ENCODE measurements at regions not wholly inside any gene's neighbourhood (a gene's known extent, or its start where the extent isn't known, plus 50 kb on each side); places are given as distances from the start of the nearest gene placed in this dataset.

DNA sequence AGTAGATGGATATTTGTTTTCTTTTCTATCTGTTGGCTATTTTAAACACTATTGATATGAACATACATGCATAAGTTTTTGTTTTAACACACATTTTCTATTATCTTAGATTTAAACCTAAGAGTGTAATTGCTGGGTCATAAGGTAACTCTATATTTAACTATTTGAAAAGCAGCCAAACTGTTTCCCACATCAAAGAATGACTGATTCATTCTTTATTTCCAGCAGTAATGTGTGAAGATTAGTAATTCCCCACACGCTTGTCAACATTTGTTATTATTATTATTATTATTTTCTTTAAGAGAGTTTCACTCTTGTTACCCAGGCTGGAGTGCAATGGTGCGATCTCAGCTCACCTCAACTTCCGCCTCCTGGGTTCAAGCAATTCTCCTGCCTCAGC, 1495.8 kb downstream of the EFNA5 start:
- Histone ChIP-seq H3K9me3 (ENCODE audit: low read depth) (no peaks in the 10 kb centered on the region), H3K27me3 (no peaks in the 10 kb centered on the region), H2AFZ (no peak overlapping the region), H3K27ac (no peak overlapping the region), H3K79me2 (no peaks in the 10 kb centered on the region), H3K9me2 (replicated peaks; ENCODE audit: insufficient read depth) (no peaks in the 10 kb centered on the region), H3K36me3 (replicated peaks; ENCODE audit: insufficient read depth, low read depth) (no peaks in the 10 kb centered on the region), H3K4me1 (ENCODE audit: insufficient read depth) (no peaks in the 10 kb centered on the region), H4K20me1 (ENCODE audit: insufficient read depth, poor library complexity, severe bottlenecking) (no peaks in the 10 kb centered on the region), H3K4me3 (no peak overlapping the region), H3K4me2 (no peak overlapping the region)
- no peak for TF ChIP-seq EZH2 (IDR thresholded peaks at IDR 0.05; ENCODE audit: borderline replicate concordance)
- TF ChIP-seq, protein P1, sequence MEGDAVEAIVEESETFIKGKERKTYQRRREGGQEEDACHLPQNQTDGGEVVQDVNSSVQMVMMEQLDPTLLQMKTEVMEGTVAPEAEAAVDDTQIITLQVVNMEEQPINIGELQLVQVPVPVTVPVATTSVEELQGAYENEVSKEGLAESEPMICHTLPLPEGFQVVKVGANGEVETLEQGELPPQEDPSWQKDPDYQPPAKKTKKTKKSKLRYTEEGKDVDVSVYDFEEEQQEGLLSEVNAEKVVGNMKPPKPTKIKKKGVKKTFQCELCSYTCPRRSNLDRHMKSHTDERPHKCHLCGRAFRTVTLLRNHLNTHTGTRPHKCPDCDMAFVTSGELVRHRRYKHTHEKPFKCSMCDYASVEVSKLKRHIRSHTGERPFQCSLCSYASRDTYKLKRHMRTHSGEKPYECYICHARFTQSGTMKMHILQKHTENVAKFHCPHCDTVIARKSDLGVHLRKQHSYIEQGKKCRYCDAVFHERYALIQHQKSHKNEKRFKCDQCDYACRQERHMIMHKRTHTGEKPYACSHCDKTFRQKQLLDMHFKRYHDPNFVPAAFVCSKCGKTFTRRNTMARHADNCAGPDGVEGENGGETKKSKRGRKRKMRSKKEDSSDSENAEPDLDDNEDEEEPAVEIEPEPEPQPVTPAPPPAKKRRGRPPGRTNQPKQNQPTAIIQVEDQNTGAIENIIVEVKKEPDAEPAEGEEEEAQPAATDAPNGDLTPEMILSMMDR (IDR thresholded peaks at IDR 0.05; ENCODE audit: poor library complexity) = no peak
- TF ChIP-seq EZH2phosphoT487 (IDR thresholded peaks at IDR 0.05; ENCODE audit: low read depth, severe bottlenecking, unreplicated experiment) = no peak
- 92% methylated on average over 3 of the region's 3 CpGs for WGBS (ENCODE audit: low lambda C conversion rate, missing lambda C conversion rate)
- DNase-seq (ENCODE audit: low spot score) = no peak

DNA sequence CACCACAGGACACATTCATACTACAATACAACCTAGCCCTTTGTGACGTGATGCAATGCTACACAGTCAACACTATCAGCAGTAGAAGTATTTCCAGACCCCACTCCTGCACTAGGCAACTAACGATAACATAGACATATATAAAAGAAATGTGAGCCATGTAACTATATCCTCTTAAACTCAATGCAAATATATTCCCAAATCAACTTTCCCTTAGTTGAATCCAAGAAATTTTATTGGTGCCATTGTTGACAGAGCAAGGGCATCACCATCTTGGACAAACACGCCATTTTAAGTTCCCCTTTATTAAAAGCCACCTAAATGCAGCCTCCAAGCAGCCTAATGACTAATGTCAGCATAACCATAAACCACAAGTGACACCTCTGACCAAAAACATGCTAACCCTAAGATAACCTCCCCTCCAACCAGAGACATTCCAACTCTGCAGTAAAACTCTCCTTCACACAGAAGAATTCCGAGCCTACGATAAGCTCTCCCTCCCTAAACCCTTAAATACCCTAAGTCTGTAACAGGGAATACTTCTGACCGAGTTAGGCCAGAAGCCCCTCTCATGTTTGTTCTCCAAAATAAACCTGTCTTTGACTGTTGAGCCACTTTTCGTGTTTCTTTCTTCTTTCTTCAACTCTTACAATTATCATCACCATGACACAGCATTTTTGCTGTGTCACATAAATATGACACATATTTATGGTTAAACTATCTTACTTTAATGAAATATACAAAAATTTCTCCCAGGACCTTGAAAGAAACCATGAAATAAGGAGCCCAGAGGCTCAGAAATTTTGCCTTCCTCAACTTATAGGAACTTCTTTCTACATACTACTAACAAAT, 1497.8 kb downstream of the EFNA5 start:
- TF ChIP-seq EZH2phosphoT487 (IDR thresholded peaks at IDR 0.05; ENCODE audit: low read depth, severe bottlenecking, unreplicated experiment) (no peak), EZH2 (IDR thresholded peaks at IDR 0.05; ENCODE audit: borderline replicate concordance) (no peak)
- TF ChIP-seq, protein P1 (IDR thresholded peaks at IDR 0.05; ENCODE audit: poor library complexity) = no peak
- no peak for DNase-seq (ENCODE audit: low spot score)

DNA sequence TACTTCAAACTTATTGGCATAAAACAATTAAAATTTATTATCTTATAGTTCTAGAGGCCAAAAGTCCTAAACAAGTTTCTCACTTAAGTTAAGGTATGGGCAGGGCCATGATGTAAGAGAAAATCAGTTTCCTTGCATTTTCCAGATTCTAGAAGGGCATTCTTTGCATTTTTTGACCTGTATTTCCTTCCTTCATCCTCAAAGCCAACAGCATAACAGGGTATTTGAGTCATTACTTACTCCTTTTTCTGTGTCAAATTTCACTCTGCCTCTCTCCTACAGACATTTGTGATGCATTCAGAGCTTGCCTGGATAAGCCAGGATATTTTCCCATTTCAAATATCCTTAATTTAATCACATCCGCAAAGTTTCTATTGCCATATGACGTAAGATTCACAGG, 1499.0 kb downstream of the EFNA5 start:
- Histone ChIP-seq H3K4me3 (no peak overlapping the region), H3K36me3 (replicated peaks; ENCODE audit: insufficient read depth, low read depth) (no peaks in the 10 kb centered on the region), H3K9me3 (ENCODE audit: low read depth) (no peaks in the 10 kb centered on the region), H3K79me2 (no peaks in the 10 kb centered on the region), H3K9me2 (replicated peaks; ENCODE audit: insufficient read depth) (no peaks in the 10 kb centered on the region), H3K27me3 (no peaks in the 10 kb centered on the region), H3K27ac (no peak overlapping the region), H3K4me1 (ENCODE audit: insufficient read depth) (no peaks in the 10 kb centered on the region), H3K4me2 (no peak overlapping the region), H2AFZ (no peak overlapping the region), H4K20me1 (ENCODE audit: insufficient read depth, poor library complexity, severe bottlenecking) (no peaks in the 10 kb centered on the region)
- WGBS (ENCODE audit: low lambda C conversion rate, missing lambda C conversion rate) = 96% methylated on average over 2 of the region's 2 CpGs
- TF ChIP-seq EZH2phosphoT487 (IDR thresholded peaks at IDR 0.05; ENCODE audit: low read depth, severe bottlenecking, unreplicated experiment) (no peak), EZH2 (IDR thresholded peaks at IDR 0.05; ENCODE audit: borderline replicate concordance) (no peak)
- TF ChIP-seq, protein P1 (IDR thresholded peaks at IDR 0.05; ENCODE audit: poor library complexity) = no peak
- no peak for DNase-seq (ENCODE audit: low spot score)

More for the DNA sequence above, 1497.8 kb downstream of the EFNA5 start:
- no peak overlapping the region for H3K27ac ChIP-seq
- WGBS (ENCODE audit: low lambda C conversion rate, missing lambda C conversion rate) = 89% methylated on average over 7 of the region's 7 CpGs
- H3K4me3 ChIP-seq = no peak overlapping the region
- H4K20me1 ChIP-seq (ENCODE audit: insufficient read depth, poor library complexity, severe bottlenecking) = no peaks in the 10 kb centered on the region
- no peaks in the 10 kb centered on the region for H3K36me3 ChIP-seq (replicated peaks; ENCODE audit: insufficient read depth, low read depth)
- H2AFZ ChIP-seq = no peak overlapping the region
- H3K27me3 ChIP-seq = no peaks in the 10 kb centered on the region
- H3K9me3 ChIP-seq (ENCODE audit: low read depth) = no peaks in the 10 kb centered on the region
- H3K4me2 ChIP-seq = no peak overlapping the region
- no peaks in the 10 kb centered on the region for H3K79me2 ChIP-seq
- H3K4me1 ChIP-seq (ENCODE audit: insufficient read depth) = no peaks in the 10 kb centered on the region
- H3K9me2 ChIP-seq (replicated peaks; ENCODE audit: insufficient read depth) = no peaks in the 10 kb centered on the region
